HepG2 (cell line): ENCODE measurements at regions not wholly inside any gene's neighbourhood (a gene's known extent, or its start where the extent isn't known, plus 50 kb on each side); places are given as distances from the start of the nearest gene placed in this dataset.

Source experiments
- ATF1 ChIP-seq: IDR thresholded peaks from 2 replicates; pipeline ENCODE4 v1.6.1; 2016; ENCODE audit warnings: mild to moderate bottlenecking, control low read depth
- CEBPG ChIP-seq: IDR thresholded peaks from 2 replicates; pipeline ENCODE4 v1.6.1; 2016
- DNMT3B ChIP-seq: conservative IDR thresholded peaks from 2 replicates; pipeline ENCODE4 v1.6.1; 2016; ENCODE audit warnings: missing biosample characterization, control low read depth
- FOXO1 ChIP-seq: sonication (generic); formaldehyde crosslinking; IDR thresholded peaks from 2 replicates; pipeline ENCODE4 v1.4.0; 2020; ENCODE audit warnings: missing genetic modification reagents
- GATAD2A ChIP-seq: IDR thresholded peaks from 2 replicates; pipeline ENCODE4 v1.6.1; 2016
- GLI4 ChIP-seq: sonication (generic); formaldehyde crosslinking; IDR thresholded peaks from 2 replicates; pipeline ENCODE4 v1.5.1; 2020; ENCODE audit warnings: missing genetic modification reagents, mild to moderate bottlenecking, moderate library complexity, borderline replicate concordance
- HOXA7 ChIP-seq: sonication (generic); formaldehyde crosslinking; IDR thresholded peaks from 2 replicates; pipeline ENCODE4 v1.8.1; 2022; ENCODE audit warnings: mild to moderate bottlenecking, missing genetic modification reagents, moderate library complexity
- MAFG ChIP-seq: sonication (generic); formaldehyde crosslinking; IDR thresholded peaks from 2 replicates; pipeline ENCODE4 v1.5.1; 2020; ENCODE audit warnings: mild to moderate bottlenecking, missing genetic modification reagents
- MXI1 ChIP-seq: IDR thresholded peaks from 3 replicates; pipeline ENCODE4 v1.6.1; 2012; ENCODE audit warnings: low read depth, low read length, inconsistent platforms, borderline replicate concordance
- MYC ChIP-seq: sonication (generic); formaldehyde crosslinking; IDR thresholded peaks from 2 replicates; pipeline ENCODE4 v1.9.0; 2021; ENCODE audit warnings: missing genetic modification reagents, borderline replicate concordance
- TRIM24 ChIP-seq: sonication (generic); formaldehyde crosslinking; IDR thresholded peaks from 2 replicates; pipeline ENCODE4 v1.8.0; 2022; ENCODE audit warnings: mild to moderate bottlenecking, missing genetic modification reagents
- ZBTB1 ChIP-seq: sonication (generic); formaldehyde crosslinking; IDR thresholded peaks from 2 replicates; pipeline ENCODE4 v1.4.0; 2020; ENCODE audit warnings: missing genetic modification reagents, borderline replicate concordance
- ZNF3 ChIP-seq: IDR thresholded peaks from 2 replicates; pipeline ENCODE4 v1.7.0; 2017; ENCODE audit warnings: inconsistent platforms
- TF ChIP-seq, protein P1 (sequence below): IDR thresholded peaks from 2 replicates; pipeline ENCODE4 v1.6.1; 2016; ENCODE audit warnings: low read depth, missing genetic modification reagents, missing compliant biosample characterization
- TF ChIP-seq, protein P2 (sequence below): fragments of 450-650 bp; IDR thresholded peaks from 2 replicates; pipeline ENCODE4 v1.6.1; 2016
- TF ChIP-seq, protein P3 (sequence below): sonication (generic); IDR thresholded peaks from 2 replicates; pipeline ENCODE4 v1.6.1; 2016; ENCODE audit warnings: low read depth, borderline replicate concordance
- TF ChIP-seq, protein P4 (sequence below): sonication (generic); formaldehyde crosslinking; IDR thresholded peaks from 2 replicates; pipeline ENCODE4 v1.9.0; 2022; ENCODE audit warnings: missing genetic modification reagents, mild to moderate bottlenecking, borderline replicate concordance
- TF ChIP-seq, protein P5 (sequence below): sonication (generic); formaldehyde crosslinking; IDR thresholded peaks from 2 replicates; pipeline ENCODE4 v1.5.0; 2020; ENCODE audit warnings: missing genetic modification reagents
- TF ChIP-seq, protein P6 (sequence below): sonication (generic); formaldehyde crosslinking; IDR thresholded peaks from 2 replicates; pipeline ENCODE4 v1.5.1; 2020; ENCODE audit warnings: missing genetic modification reagents, mild to moderate bottlenecking, borderline replicate concordance

DNA sequence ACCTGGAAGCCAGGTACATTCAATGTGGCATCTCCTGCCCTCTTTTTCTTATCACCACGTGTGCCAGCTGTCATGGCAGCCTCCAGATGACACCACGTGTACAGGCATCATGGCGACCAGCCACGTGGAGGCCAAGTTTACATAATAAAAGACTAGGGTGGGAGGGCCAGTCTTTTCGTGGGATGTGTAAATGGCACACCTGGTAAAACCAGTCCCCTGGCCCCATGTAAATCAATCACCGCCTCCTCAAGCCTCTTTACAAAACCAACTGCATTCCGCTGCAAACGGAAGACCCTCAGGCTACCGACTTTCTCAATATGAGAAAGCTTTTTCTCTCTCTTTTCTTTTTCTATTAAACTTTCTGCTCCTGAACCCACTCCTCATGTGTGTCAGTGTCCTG, 65.1 kb upstream of the PHF14 start (continued):
- TF ChIP-seq, protein P1, sequence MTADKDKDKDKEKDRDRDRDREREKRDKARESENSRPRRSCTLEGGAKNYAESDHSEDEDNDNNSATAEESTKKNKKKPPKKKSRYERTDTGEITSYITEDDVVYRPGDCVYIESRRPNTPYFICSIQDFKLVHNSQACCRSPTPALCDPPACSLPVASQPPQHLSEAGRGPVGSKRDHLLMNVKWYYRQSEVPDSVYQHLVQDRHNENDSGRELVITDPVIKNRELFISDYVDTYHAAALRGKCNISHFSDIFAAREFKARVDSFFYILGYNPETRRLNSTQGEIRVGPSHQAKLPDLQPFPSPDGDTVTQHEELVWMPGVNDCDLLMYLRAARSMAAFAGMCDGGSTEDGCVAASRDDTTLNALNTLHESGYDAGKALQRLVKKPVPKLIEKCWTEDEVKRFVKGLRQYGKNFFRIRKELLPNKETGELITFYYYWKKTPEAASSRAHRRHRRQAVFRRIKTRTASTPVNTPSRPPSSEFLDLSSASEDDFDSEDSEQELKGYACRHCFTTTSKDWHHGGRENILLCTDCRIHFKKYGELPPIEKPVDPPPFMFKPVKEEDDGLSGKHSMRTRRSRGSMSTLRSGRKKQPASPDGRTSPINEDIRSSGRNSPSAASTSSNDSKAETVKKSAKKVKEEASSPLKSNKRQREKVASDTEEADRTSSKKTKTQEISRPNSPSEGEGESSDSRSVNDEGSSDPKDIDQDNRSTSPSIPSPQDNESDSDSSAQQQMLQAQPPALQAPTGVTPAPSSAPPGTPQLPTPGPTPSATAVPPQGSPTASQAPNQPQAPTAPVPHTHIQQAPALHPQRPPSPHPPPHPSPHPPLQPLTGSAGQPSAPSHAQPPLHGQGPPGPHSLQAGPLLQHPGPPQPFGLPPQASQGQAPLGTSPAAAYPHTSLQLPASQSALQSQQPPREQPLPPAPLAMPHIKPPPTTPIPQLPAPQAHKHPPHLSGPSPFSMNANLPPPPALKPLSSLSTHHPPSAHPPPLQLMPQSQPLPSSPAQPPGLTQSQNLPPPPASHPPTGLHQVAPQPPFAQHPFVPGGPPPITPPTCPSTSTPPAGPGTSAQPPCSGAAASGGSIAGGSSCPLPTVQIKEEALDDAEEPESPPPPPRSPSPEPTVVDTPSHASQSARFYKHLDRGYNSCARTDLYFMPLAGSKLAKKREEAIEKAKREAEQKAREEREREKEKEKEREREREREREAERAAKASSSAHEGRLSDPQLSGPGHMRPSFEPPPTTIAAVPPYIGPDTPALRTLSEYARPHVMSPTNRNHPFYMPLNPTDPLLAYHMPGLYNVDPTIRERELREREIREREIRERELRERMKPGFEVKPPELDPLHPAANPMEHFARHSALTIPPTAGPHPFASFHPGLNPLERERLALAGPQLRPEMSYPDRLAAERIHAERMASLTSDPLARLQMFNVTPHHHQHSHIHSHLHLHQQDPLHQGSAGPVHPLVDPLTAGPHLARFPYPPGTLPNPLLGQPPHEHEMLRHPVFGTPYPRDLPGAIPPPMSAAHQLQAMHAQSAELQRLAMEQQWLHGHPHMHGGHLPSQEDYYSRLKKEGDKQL = no peak
- TF ChIP-seq, protein P2, sequence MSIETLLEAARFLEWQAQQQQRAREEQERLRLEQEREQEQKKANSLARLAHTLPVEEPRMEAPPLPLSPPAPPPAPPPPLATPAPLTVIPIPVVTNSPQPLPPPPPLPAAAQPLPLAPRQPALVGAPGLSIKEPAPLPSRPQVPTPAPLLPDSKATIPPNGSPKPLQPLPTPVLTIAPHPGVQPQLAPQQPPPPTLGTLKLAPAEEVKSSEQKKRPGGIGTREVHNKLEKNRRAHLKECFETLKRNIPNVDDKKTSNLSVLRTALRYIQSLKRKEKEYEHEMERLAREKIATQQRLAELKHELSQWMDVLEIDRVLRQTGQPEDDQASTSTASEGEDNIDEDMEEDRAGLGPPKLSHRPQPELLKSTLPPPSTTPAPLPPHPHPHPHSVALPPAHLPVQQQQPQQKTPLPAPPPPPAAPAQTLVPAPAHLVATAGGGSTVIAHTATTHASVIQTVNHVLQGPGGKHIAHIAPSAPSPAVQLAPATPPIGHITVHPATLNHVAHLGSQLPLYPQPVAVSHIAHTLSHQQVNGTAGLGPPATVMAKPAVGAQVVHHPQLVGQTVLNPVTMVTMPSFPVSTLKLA = peak; percentile 86
- TF ChIP-seq ATF1 (no peak), CEBPG (CRISPR knock-in tag) (no peak), TRIM24 (CRISPR knock-in tag) (no peak), GLI4 (CRISPR knock-in tag) (no peak), FOXO1 (CRISPR knock-in tag) (no peak), DNMT3B (no peak), HOXA7 (CRISPR knock-in tag) (no peak), ZBTB1 (CRISPR knock-in tag) (no peak), MAFG (no peak), GATAD2A (CRISPR knock-in tag) (no peak), MXI1 (no peak), MYC (CRISPR knock-in tag) (peak; percentile 39; the same call in 1 of the 2 replicates), ZNF3 (no peak)
- TF ChIP-seq, protein P3, sequence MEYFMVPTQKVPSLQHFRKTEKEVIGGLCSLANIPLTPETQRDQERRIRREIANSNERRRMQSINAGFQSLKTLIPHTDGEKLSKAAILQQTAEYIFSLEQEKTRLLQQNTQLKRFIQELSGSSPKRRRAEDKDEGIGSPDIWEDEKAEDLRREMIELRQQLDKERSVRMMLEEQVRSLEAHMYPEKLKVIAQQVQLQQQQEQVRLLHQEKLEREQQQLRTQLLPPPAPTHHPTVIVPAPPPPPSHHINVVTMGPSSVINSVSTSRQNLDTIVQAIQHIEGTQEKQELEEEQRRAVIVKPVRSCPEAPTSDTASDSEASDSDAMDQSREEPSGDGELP = no peak
- TF ChIP-seq, protein P4, sequence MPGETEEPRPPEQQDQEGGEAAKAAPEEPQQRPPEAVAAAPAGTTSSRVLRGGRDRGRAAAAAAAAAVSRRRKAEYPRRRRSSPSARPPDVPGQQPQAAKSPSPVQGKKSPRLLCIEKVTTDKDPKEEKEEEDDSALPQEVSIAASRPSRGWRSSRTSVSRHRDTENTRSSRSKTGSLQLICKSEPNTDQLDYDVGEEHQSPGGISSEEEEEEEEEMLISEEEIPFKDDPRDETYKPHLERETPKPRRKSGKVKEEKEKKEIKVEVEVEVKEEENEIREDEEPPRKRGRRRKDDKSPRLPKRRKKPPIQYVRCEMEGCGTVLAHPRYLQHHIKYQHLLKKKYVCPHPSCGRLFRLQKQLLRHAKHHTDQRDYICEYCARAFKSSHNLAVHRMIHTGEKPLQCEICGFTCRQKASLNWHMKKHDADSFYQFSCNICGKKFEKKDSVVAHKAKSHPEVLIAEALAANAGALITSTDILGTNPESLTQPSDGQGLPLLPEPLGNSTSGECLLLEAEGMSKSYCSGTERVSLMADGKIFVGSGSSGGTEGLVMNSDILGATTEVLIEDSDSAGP (CRISPR knock-in tag) = no peak
- TF ChIP-seq, protein P5, sequence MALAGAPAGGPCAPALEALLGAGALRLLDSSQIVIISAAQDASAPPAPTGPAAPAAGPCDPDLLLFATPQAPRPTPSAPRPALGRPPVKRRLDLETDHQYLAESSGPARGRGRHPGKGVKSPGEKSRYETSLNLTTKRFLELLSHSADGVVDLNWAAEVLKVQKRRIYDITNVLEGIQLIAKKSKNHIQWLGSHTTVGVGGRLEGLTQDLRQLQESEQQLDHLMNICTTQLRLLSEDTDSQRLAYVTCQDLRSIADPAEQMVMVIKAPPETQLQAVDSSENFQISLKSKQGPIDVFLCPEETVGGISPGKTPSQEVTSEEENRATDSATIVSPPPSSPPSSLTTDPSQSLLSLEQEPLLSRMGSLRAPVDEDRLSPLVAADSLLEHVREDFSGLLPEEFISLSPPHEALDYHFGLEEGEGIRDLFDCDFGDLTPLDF (CRISPR knock-in tag) = no peak
- TF ChIP-seq, protein P6, sequence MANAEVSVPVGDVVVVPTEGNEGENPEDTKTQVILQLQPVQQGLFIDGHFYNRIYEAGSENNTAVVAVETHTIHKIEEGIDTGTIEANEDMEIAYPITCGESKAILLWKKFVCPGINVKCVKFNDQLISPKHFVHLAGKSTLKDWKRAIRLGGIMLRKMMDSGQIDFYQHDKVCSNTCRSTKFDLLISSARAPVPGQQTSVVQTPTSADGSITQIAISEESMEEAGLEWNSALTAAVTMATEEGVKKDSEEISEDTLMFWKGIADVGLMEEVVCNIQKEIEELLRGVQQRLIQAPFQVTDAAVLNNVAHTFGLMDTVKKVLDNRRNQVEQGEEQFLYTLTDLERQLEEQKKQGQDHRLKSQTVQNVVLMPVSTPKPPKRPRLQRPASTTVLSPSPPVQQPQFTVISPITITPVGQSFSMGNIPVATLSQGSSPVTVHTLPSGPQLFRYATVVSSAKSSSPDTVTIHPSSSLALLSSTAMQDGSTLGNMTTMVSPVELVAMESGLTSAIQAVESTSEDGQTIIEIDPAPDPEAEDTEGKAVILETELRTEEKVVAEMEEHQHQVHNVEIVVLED = no peak
